HCT116 (cell line): ENCODE measurements at regions not wholly inside any gene's neighbourhood (a gene's known extent, or its start where the extent isn't known, plus 50 kb on each side); places are given as distances from the start of the nearest gene placed in this dataset.

Experiments used
- ATAC-seq: fragments of 200-7000 bp; cut with Tn5 transposase; 2 replicates; pipeline ENCODE4 v1.9.1; 2020; ENCODE audit warnings: mild to moderate bottlenecking, moderate library complexity
- BruUV-seq: library from RNA; stranded (reverse); fragments of 400-500 nt; replicated peaks from 2 replicates; lab custom pipeline; 2021; lab: Mats Ljungman, UMichigan
- CTCF ChIA-PET: fragments of 300-600 bp; sonication (Branson Sonifier 250); formaldehyde crosslinking; loops from one replicate; lab custom pipeline; 2021; ENCODE audit warnings: antibody characterized with exemption; lab: Charles Lee
- POLR2A ChIA-PET: fragments of 300-600, 350-600 bp; sonication (Branson Sonifier 250); formaldehyde crosslinking; loops from one replicate; lab custom pipeline; 2021; ENCODE audit warnings: antibody characterized with exemption; lab: Charles Lee
- RAD21 ChIA-PET, 2 experiments: fragments of 300-600 bp; sonication (Branson Sonifier 250); formaldehyde crosslinking; loops; one replicate each; lab custom pipeline; 2023; ENCODE audit warnings: low total read pairs in 2 of 2; ENCODE audit not compliant: uncharacterized antibody in 2 of 2, unreplicated experiment in 2 of 2, low non-redundant PET in 1 of 2; lab: Charles Lee
- DNase-seq: peaks from one replicate; pipeline ENCODE4 v3.0.0-alpha.2; 2010; ENCODE audit warnings: low read depth, low spot score
- H2AFZ ChIP-seq: fragments of 200-600 bp; shearing (Covaris generic), sonication (generic); 2 replicates; pipeline ENCODE4 v1.6.1; 2017; ENCODE audit warnings: low read depth, mixed run types, mixed read lengths, antibody characterized with exemption, low read length; ENCODE audit not compliant: poor library complexity, severe bottlenecking
- H3K27ac ChIP-seq: 2 replicates; pipeline ENCODE4 v1.5.1; 2012; ENCODE audit warnings: low read depth, low read length
- H3K27me3 ChIP-seq: fragments of 200-600 bp; sonication (generic); 2 replicates; pipeline ENCODE4 v1.6.1; 2016; ENCODE audit warnings: mixed run types, low read length, mixed read lengths; ENCODE audit not compliant: insufficient read depth
- H3K36me3 ChIP-seq, 2 experiments: fragments of 200-500 bp in 1 of 2; fragments of 200-600 bp in 1 of 2; sonication (Bioruptor generic) in 1 of 2; sonication (generic) in 1 of 2; 2 replicates each; pipeline versions ENCODE4 v1.5.1 to v1.6.1; 2014 to 2016; ENCODE audit warnings: low read length in 2 of 2, inconsistent platforms in 1 of 2, mixed read lengths in 1 of 2, mixed run types in 1 of 2; ENCODE audit not compliant: insufficient read depth in 2 of 2, control insufficient read depth in 1 of 2
- H3K4me1 ChIP-seq, 2 experiments: fragments of 200-600 bp in 1 of 2; sonication (generic) in 1 of 2; 2 replicates each; pipeline versions ENCODE4 v1.5.1 to v1.6.1; 2012 to 2017; ENCODE audit warnings: low read length in 2 of 2, inconsistent platforms in 1 of 2, mild to moderate bottlenecking in 1 of 2, mixed read lengths in 1 of 2, mixed run types in 1 of 2, moderate library complexity in 1 of 2; ENCODE audit not compliant: insufficient read depth in 2 of 2, control insufficient read depth in 1 of 2
- H3K4me2 ChIP-seq: fragments of 200-600 bp; sonication (generic); 2 replicates; pipeline ENCODE4 v1.6.1; 2017; ENCODE audit warnings: mixed run types, low read length, mixed read lengths
- H3K4me3 ChIP-seq, 2 experiments: fragments of 200-600 bp in 1 of 2; sonication (generic) in 1 of 2; replicated peaks in 1 of 2; 2 replicates each; pipeline ENCODE4 v1.5.1; 2011 to 2016; ENCODE audit warnings: low read length in 2 of 2, control low read depth in 1 of 2, low read depth in 1 of 2, mild to moderate bottlenecking in 1 of 2, mixed read lengths in 1 of 2, mixed run types in 1 of 2
- H3K79me2 ChIP-seq: fragments of 200-600 bp; sonication (generic); 2 replicates; pipeline ENCODE4 v1.6.1; 2017; ENCODE audit warnings: mild to moderate bottlenecking, mixed run types, low read length, moderate library complexity, mixed read lengths; ENCODE audit not compliant: insufficient read depth
- H3K9ac ChIP-seq: fragments of 200-600 bp; sonication (generic); 2 replicates; pipeline ENCODE4 v1.6.1; 2016; ENCODE audit warnings: low read length, mixed read lengths
- H3K9me2 ChIP-seq: fragments of 200-600 bp; sonication (generic), shearing (Covaris generic); 2 replicates; pipeline ENCODE4 v1.6.1; 2017; ENCODE audit warnings: mixed run types, mild to moderate bottlenecking, moderate library complexity; ENCODE audit not compliant: insufficient read depth
- H3K9me3 ChIP-seq, 2 experiments: fragments of 200-500 bp in 1 of 2; fragments of 200-600 bp in 1 of 2; sonication (Bioruptor generic) in 1 of 2; sonication (generic) in 1 of 2; 2 replicates each; pipeline ENCODE4 v1.6.1; 2014 to 2017; ENCODE audit warnings: low read length in 2 of 2, mixed read lengths in 2 of 2, inconsistent platforms in 1 of 2, low read depth in 1 of 2, mild to moderate bottlenecking in 1 of 2, mixed run types in 1 of 2, moderate library complexity in 1 of 2; ENCODE audit not compliant: control insufficient read depth in 1 of 2, insufficient read depth in 1 of 2
- H4K20me1 ChIP-seq: fragments of 200-600 bp; sonication (generic), shearing (Covaris generic); 2 replicates; pipeline ENCODE4 v1.6.1; 2017; ENCODE audit warnings: mixed run types, mild to moderate bottlenecking, moderate library complexity; ENCODE audit not compliant: insufficient read depth
- ATF3 ChIP-seq: IDR thresholded peaks from 2 replicates; pipeline ENCODE4 v1.6.1; 2012
- CTCF ChIP-seq, 3 experiments: fragments of 200-600 bp in 1 of 3; sonication (generic) in 1 of 3; IDR thresholded peaks in 2 of 3; conservative IDR thresholded peaks in 1 of 3; 2 replicates each; pipeline ENCODE4 v1.5.1; 2012 to 2017; ENCODE audit warnings: low read depth in 2 of 3, low read length in 2 of 3, antibody characterized with exemption in 1 of 3, borderline replicate concordance in 1 of 3, control low read depth in 1 of 3, mild to moderate bottlenecking in 1 of 3, mixed read lengths in 1 of 3, mixed run types in 1 of 3, moderate library complexity in 1 of 3; ENCODE audit not compliant: insufficient read depth in 1 of 3
- EGR1 ChIP-seq: IDR thresholded peaks from 2 replicates; pipeline ENCODE4 v1.6.1; 2012; ENCODE audit warnings: low read depth
- ELF1 ChIP-seq: IDR thresholded peaks from 2 replicates; pipeline ENCODE4 v1.6.1; 2012; ENCODE audit warnings: low read depth, borderline replicate concordance
- JUND ChIP-seq: IDR thresholded peaks from 2 replicates; pipeline ENCODE4 v1.6.1; 2012
- POLR2A ChIP-seq: IDR thresholded peaks from 2 replicates; pipeline ENCODE4 v1.7.0; 2011; ENCODE audit warnings: borderline replicate concordance; ENCODE audit not compliant: insufficient read depth, insufficient read length; ENCODE audit errors: extremely low read depth
- POLR2AphosphoS5 ChIP-seq: IDR thresholded peaks from 2 replicates; pipeline ENCODE4 v1.6.1; 2011; ENCODE audit warnings: mild to moderate bottlenecking, low read depth, low read length, moderate library complexity
- SIN3A ChIP-seq: IDR thresholded peaks from 2 replicates; pipeline ENCODE4 v1.6.1; 2012; ENCODE audit warnings: low read depth
- SP1 ChIP-seq: IDR thresholded peaks from 2 replicates; pipeline ENCODE4 v1.6.1; 2012; ENCODE audit warnings: low read depth
- SRF ChIP-seq: IDR thresholded peaks from 2 replicates; pipeline ENCODE4 v1.6.1; 2012; ENCODE audit warnings: low read depth
- YY1 ChIP-seq: IDR thresholded peaks from 2 replicates; pipeline ENCODE4 v1.6.1; 2011; ENCODE audit warnings: low read length, low read depth, moderate library complexity, mild to moderate bottlenecking; ENCODE audit not compliant: insufficient replicate concordance; ENCODE audit errors: extremely low read depth
- ZFX ChIP-seq: fragments of 450-650 bp; IDR thresholded peaks from 2 replicates; pipeline ENCODE4 v1.6.1; 2017
- ZNF274 ChIP-seq: fragments of 200-500 bp; sonication (Bioruptor generic); IDR thresholded peaks from 2 replicates; pipeline ENCODE4 v1.6.1; 2014; ENCODE audit warnings: mild to moderate bottlenecking, low read depth, low read length, inconsistent platforms
- intact Hi-C: fragments of 100-400 bp; cut with micrococcal nuclease; formaldehyde crosslinking; loops from 2 replicates; pipeline ENCODE4 v1.10.0; 2022
- TF ChIP-seq, protein P1 (sequence below): IDR thresholded peaks from 2 replicates; pipeline ENCODE4 v1.6.1; 2012; ENCODE audit warnings: low read depth
- TF ChIP-seq, protein P2 (sequence below): IDR thresholded peaks from 2 replicates; pipeline ENCODE4 v1.6.1; 2012
- TF ChIP-seq, protein P3 (sequence below): IDR thresholded peaks from 2 replicates; pipeline ENCODE4 v1.6.1; 2011; ENCODE audit warnings: mild to moderate bottlenecking, low read length, moderate library complexity; ENCODE audit not compliant: insufficient replicate concordance; ENCODE audit errors: extremely low read depth

DNA sequence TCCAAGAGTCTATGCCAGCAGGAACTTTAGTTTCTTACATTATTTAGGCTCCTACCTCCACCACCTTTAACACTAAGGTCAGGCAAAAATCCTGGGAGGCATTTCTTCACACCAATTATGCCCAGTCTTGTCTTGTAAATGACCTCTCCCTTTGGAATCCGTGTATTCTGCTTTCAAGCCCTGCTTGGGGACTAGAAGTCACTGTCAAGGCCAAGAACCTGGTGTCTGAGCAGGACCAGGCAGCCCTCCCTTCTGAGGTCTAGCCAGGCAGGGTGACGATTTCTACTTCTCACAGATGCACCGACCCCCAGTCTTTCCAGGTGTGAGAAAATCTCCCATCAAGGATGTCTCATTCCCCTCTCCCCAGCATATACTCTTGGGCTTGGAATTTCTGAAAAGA lies 82.7 kb upstream of the C1QTNF7 start:
- Histone ChIP-seq H3K9me3 (no peaks in the 10 kb centered on the region), H3K4me2 (no peak overlapping the region), H2AFZ (no peak overlapping the region), H3K4me3 (no peak overlapping the region), H3K27ac (no peak overlapping the region), H3K27me3 (peaks cover 15% of the 10 kb centered on the region), H3K9me2 (no peaks in the 10 kb centered on the region), H4K20me1 (no peaks in the 10 kb centered on the region), H3K79me2 (no peaks in the 10 kb centered on the region), H3K9ac (no peak overlapping the region), H3K4me1 (no peaks in the 10 kb centered on the region), H3K36me3 (no peaks in the 10 kb centered on the region)
- no peak for ATAC-seq
- ChIA-PET POLR2A (no interaction called here), CTCF (no interaction called here), RAD21 (no interaction called here)
- intact Hi-C loops: no loop called here
- no TSS peak for BruUV-seq
- TF ChIP-seq ATF3: no peak
- no peak for TF ChIP-seq CTCF (IDR thresholded peaks at IDR 0.05 in 2 of 3, conservative IDR thresholded peaks at IDR 0.05 in 1 of 3; ENCODE audit: borderline replicate concordance in 1 of 3, insufficient read depth in 1 of 3, low read depth in 2 of 3, low read length in 2 of 3)
- no peak for TF ChIP-seq EGR1
- TF ChIP-seq, protein P1, sequence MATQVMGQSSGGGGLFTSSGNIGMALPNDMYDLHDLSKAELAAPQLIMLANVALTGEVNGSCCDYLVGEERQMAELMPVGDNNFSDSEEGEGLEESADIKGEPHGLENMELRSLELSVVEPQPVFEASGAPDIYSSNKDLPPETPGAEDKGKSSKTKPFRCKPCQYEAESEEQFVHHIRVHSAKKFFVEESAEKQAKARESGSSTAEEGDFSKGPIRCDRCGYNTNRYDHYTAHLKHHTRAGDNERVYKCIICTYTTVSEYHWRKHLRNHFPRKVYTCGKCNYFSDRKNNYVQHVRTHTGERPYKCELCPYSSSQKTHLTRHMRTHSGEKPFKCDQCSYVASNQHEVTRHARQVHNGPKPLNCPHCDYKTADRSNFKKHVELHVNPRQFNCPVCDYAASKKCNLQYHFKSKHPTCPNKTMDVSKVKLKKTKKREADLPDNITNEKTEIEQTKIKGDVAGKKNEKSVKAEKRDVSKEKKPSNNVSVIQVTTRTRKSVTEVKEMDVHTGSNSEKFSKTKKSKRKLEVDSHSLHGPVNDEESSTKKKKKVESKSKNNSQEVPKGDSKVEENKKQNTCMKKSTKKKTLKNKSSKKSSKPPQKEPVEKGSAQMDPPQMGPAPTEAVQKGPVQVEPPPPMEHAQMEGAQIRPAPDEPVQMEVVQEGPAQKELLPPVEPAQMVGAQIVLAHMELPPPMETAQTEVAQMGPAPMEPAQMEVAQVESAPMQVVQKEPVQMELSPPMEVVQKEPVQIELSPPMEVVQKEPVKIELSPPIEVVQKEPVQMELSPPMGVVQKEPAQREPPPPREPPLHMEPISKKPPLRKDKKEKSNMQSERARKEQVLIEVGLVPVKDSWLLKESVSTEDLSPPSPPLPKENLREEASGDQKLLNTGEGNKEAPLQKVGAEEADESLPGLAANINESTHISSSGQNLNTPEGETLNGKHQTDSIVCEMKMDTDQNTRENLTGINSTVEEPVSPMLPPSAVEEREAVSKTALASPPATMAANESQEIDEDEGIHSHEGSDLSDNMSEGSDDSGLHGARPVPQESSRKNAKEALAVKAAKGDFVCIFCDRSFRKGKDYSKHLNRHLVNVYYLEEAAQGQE: no peak
- TF ChIP-seq, protein P2, sequence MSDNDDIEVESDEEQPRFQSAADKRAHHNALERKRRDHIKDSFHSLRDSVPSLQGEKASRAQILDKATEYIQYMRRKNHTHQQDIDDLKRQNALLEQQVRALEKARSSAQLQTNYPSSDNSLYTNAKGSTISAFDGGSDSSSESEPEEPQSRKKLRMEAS: no peak
- TF ChIP-seq POLR2A: no peak
- no peak for TF ChIP-seq ELF1
- no peak for TF ChIP-seq YY1
- no peak for TF ChIP-seq ZNF274
- no peak for TF ChIP-seq POLR2AphosphoS5
- TF ChIP-seq ZFX: no peak
- no peak for TF ChIP-seq SRF
- TF ChIP-seq SP1: no peak
- TF ChIP-seq JUND: no peak
- TF ChIP-seq SIN3A: no peak
- TF ChIP-seq, protein P3, sequence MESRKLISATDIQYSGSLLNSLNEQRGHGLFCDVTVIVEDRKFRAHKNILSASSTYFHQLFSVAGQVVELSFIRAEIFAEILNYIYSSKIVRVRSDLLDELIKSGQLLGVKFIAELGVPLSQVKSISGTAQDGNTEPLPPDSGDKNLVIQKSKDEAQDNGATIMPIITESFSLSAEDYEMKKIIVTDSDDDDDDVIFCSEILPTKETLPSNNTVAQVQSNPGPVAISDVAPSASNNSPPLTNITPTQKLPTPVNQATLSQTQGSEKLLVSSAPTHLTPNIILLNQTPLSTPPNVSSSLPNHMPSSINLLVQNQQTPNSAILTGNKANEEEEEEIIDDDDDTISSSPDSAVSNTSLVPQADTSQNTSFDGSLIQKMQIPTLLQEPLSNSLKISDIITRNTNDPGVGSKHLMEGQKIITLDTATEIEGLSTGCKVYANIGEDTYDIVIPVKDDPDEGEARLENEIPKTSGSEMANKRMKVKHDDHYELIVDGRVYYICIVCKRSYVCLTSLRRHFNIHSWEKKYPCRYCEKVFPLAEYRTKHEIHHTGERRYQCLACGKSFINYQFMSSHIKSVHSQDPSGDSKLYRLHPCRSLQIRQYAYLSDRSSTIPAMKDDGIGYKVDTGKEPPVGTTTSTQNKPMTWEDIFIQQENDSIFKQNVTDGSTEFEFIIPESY: no peak
- no peak for DNase-seq
